ENCODE measurements at regions not wholly inside any gene's neighbourhood (a gene's known extent, or its start where the extent isn't known, plus 50 kb on each side); places are given as distances from the start of the nearest gene placed in this dataset.

DNA sequence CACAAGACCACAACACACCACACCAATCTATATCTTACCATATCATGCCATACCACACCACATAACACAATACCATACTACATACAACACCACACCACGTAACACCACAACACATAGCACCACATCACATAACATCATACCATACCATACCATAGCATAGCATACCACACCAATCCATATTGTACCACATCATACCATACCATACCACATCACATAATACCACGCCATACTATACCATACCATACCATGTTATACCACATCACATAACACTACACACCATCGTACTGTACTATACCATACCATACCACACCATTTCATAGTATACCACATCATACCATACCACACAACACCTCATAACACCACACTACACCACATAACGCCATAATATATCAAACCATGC, 335.2 kb upstream of the VWC2 start:
- H3K27me3 ChIP-seq = no peaks in the 10 kb centered on the region
- no peak overlapping the region for H3K9ac ChIP-seq
- H3K9me3 ChIP-seq (replicated peaks in 1 of 11) = no peaks in the 10 kb centered on the region
- no peak for TF ChIP-seq Cebpa-rat (IDR thresholded peaks at IDR 0.05)
- no peaks in the 10 kb centered on the region for H4K20me1 ChIP-seq
- no peak overlapping the region for H3K4me2 ChIP-seq
- H3K4me3 ChIP-seq = no peak overlapping the region
- no peaks in the 10 kb centered on the region for H3K36me3 ChIP-seq
- H3K27ac ChIP-seq = no peak overlapping the region
- peaks cover 0 to 17% (median 0%) of the 10 kb centered on the region in 10 experiments; a peak in 9 of 20 replicates for H3K4me1 ChIP-seq

DNA sequence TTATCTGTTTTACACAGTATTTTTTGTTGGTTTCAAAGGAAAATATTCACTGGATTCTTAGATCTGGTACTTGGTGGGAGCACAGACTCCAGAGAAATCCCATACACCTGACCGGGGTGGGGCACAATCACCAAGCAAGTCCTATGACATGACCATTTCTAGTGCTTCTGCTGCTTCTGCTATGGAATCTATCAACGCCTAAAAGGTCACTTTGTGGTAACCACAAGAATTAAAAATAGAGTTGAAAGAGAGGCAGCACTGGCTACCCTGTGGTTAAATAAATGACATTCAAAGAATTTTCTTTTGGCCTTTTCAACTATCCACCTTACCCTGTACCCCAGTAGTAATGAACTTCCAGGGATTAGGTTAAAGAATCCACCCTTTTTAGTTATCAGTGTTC, 329.9 kb upstream of the VWC2 start:
- H3K4me3 ChIP-seq = no peak overlapping the region
- H4K20me1 ChIP-seq = no peaks in the 10 kb centered on the region
- no peaks in the 10 kb centered on the region for H3K4me1 ChIP-seq
- no peak overlapping the region for H3K4me2 ChIP-seq
- H3K9me3 ChIP-seq (replicated peaks in 1 of 11) = peaks cover 0 to 16% (median 0%) of the 10 kb centered on the region in 11 experiments; a peak in 3 of 22 replicates
- H3K36me3 ChIP-seq = no peaks in the 10 kb centered on the region
- H3K27me3 ChIP-seq = no peaks in the 10 kb centered on the region
- H3K27ac ChIP-seq = no peak overlapping the region
- no peak for TF ChIP-seq Cebpa-rat (IDR thresholded peaks at IDR 0.05)
- no peak overlapping the region for H3K9ac ChIP-seq

DNA sequence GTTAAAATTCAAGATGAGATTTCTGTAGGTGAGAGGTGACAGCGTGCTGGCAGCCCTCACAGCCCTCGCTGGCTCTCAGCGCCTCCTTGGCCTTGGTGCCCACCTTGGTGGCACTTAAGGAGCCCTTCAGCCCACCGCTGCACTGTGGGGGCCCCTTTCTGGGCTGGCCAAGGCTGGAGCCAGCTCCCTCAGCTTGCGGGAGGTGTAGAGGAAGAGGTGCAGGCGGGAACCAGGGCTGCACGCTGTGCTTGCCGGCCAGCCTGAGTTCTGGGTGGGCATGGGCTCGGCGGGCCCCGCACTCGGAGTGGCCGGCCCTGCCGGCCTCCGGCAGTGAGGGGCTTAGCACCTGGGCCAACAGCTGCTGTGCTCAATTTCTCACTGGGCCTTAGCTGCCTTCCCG, 320.0 kb upstream of the VWC2 start:
- Histone ChIP-seq H4K20me1 (no peaks in the 10 kb centered on the region), H3K4me3 (no peak overlapping the region), H3K4me2 (no peak overlapping the region), H3K27me3 (no peaks in the 10 kb centered on the region), H3K36me3 (no peaks in the 10 kb centered on the region), H3K9me3 (replicated peaks in 1 of 11) (peaks cover 0 to 10% (median 0%) of the 10 kb centered on the region in 11 experiments; a peak in 2 of 22 replicates), H3K9ac (no peak overlapping the region), H3K27ac (no peak overlapping the region), H3K4me1 (no peaks in the 10 kb centered on the region)
- no peak for TF ChIP-seq Cebpa-rat (IDR thresholded peaks at IDR 0.05)

DNA sequence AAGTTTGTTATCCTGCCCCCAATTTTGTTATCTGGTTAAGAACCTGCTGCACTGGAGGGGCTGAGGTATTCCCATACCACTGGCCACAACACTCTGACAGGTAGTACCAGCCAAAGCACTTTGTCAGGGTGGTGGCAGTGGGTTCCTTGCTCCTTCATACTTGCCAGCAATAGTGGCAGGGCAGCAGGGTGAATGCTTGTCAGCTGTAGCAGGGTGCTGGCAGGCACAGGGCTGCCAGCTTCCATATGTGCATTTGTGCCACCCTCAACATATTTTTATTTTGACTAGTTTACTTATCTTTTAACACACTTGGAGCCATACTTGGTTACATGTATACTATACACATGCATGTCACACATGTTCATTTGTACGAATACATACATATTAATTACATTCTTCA, 294.0 kb upstream of the VWC2 start:
- H3K27me3 ChIP-seq = no peaks in the 10 kb centered on the region
- no peak overlapping the region for H3K4me3 ChIP-seq
- no peak for TF ChIP-seq Cebpa-rat (IDR thresholded peaks at IDR 0.05)
- no peaks in the 10 kb centered on the region for H3K9me3 ChIP-seq (replicated peaks in 1 of 11)
- H4K20me1 ChIP-seq = no peaks in the 10 kb centered on the region
- no peak overlapping the region for H3K4me2 ChIP-seq
- H3K9ac ChIP-seq = no peak overlapping the region
- H3K36me3 ChIP-seq = no peaks in the 10 kb centered on the region
- no peak overlapping the region for H3K27ac ChIP-seq
- H3K4me1 ChIP-seq = no peaks in the 10 kb centered on the region

DNA sequence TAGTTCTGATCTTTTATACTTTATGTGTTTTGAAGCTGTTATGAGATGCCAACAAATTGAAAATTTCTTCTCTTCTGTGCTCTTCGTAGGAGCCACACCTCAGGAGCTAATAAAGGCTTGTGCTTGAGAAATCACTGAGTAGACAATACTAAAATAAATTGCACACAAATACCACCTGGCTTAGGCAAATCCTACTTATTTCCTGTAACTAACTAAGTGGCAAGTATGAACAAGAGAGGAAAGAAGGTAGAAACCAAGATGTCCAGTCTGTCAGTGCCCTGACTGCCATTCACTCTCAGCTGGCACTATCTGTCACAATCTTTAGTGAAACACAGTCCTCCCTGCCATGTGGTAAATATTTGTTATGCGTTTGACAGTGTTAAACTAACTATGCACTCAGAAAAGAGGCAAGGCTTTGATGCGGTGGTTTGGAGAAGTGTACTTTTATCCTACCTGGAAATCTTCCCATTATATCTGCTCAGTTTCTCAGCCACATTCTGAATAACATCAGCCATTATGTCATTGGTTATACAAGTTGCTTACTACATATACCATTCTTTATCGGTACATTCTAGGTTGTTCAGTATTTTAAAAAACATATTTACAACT, 293.4 kb upstream of the VWC2 start:
- Histone ChIP-seq H3K4me1 (no peaks in the 10 kb centered on the region), H3K9me3 (replicated peaks in 1 of 11) (no peaks in the 10 kb centered on the region), H3K27ac (no peak overlapping the region), H3K4me2 (no peak overlapping the region), H3K4me3 (no peak overlapping the region), H3K36me3 (no peaks in the 10 kb centered on the region), H3K9ac (no peak overlapping the region), H3K27me3 (no peaks in the 10 kb centered on the region), H4K20me1 (no peaks in the 10 kb centered on the region)
- TF ChIP-seq Cebpa-rat (IDR thresholded peaks at IDR 0.05) = no peak

DNA sequence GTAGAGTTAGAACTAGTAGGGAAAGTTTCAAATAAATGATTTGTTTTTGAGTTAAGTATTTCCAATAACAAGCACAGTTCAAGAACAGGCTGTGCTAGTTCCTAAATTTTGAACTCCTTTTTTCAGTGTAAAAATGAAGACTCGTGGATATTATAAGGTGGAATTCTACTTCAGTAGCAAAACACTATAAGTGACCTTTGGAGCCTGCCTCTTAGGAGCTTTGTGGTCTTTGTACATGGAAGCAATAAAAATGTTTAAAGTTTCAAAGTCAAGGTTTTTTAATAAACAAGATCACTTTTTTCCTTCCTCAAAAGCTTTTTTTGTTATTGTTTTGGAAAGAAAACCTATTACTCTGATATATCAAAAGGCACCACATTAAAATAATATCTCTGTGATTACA, 292.4 kb upstream of the VWC2 start:
- H3K4me3 ChIP-seq = no peak overlapping the region
- H3K27me3 ChIP-seq = no peaks in the 10 kb centered on the region
- no peak overlapping the region for H3K27ac ChIP-seq
- no peaks in the 10 kb centered on the region for H4K20me1 ChIP-seq
- TF ChIP-seq Cebpa-rat (IDR thresholded peaks at IDR 0.05) = no peak
- no peaks in the 10 kb centered on the region for H3K9me3 ChIP-seq (replicated peaks in 1 of 11)
- H3K4me2 ChIP-seq = no peak overlapping the region
- H3K36me3 ChIP-seq = no peaks in the 10 kb centered on the region
- no peak overlapping the region for H3K9ac ChIP-seq
- H3K4me1 ChIP-seq = no peaks in the 10 kb centered on the region

DNA sequence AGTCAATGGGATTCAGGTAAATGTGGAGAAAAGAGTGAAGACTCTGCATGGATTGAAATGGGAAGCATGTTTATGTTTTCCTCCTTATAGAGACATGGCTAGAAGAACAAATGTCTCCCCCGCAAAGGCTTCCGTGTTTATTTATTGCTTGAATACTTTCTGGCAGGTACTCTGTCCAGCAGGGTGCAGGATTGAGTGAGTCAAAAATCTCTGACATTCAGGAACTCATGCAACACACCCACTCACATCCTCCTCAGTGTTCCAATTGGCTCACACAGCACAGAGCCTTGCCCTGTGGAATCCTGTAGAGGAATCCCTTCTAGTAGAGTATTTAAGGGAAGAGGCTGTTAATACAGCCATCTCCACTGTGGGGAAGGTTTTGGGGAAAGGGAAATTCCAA, 290.3 kb upstream of the VWC2 start:
- Histone ChIP-seq H3K9ac (no peak overlapping the region), H3K27ac (no peak overlapping the region), H3K9me3 (replicated peaks in 1 of 11) (no peaks in the 10 kb centered on the region), H3K36me3 (no peaks in the 10 kb centered on the region), H3K4me1 (0 out of 20 replicates have a peak, but pooled peaks cover 0 to under 1% (median 0%) of the 10 kb centered on the region in 10 experiments), H3K27me3 (no peaks in the 10 kb centered on the region), H4K20me1 (no peaks in the 10 kb centered on the region), H3K4me3 (no peak overlapping the region), H3K4me2 (no peak overlapping the region)
- no peak for TF ChIP-seq Cebpa-rat (IDR thresholded peaks at IDR 0.05)

DNA sequence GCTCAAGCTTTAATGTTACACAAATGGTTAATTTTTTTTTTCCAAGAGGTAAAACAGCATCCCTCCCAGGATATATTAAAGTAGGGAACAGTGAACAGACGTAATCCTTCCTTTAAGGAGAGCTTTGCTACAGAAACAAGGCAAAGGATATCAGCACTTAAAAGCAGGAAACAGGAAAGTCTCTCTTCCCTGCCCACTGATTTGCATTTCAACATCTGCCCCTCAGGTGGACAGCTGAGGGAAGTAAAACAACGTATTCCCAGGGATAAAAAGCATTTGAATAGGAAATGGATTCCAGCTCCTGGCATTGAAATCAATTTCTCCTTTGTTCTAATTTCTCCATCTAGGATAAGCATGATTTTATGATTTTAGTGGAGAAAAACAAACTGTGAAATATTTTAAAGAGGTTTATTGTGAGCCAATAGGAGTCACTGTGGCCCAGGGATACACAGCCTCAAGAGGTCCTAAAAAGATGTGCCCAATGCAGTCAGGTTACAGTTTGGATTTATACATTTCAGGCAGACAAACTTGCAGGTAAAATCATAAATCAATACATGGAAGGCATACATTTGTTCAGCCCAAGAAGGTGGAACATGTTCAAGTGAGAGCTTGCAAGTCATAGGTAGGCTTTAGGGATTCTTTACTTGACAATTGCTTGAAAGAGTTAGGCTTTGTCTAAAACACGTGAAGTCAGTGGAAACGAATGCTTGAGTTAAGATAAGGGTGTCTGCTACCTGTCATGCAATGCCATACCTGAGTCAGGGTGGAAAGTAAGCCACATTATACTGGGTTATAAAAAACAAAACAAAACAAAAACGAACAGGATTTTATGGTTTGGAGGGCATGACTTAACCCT, 286.2 kb upstream of the VWC2 start:
- TF ChIP-seq Cebpa-rat (IDR thresholded peaks at IDR 0.05) = no peak
- H3K4me2 ChIP-seq = no peak overlapping the region
- no peaks in the 10 kb centered on the region for H4K20me1 ChIP-seq
- H3K4me3 ChIP-seq = no peak overlapping the region
- H3K27me3 ChIP-seq = no peaks in the 10 kb centered on the region
- H3K9me3 ChIP-seq (replicated peaks in 1 of 11) = no peaks in the 10 kb centered on the region
- H3K27ac ChIP-seq = no peak overlapping the region
- no peaks in the 10 kb centered on the region for H3K36me3 ChIP-seq
- H3K4me1 ChIP-seq = peaks cover 0 to 6% (median 0%) of the 10 kb centered on the region in 10 experiments; a peak in 1 of 20 replicates
- no peak overlapping the region for H3K9ac ChIP-seq

DNA sequence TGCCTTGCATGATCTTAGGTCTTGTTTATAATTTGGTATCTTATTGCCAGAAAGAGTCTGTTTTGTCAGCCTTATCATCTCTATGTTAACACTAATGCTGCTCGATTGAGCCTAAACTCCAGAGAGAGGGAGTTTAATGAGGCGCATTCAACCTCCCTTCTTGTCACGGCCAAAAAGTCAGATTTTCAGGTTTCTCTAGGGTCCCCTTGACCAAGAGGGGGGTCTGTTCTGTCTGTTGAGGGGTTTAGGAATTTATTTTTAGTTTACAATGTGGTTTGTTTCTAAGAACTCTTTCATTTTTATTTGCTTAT, 285.7 kb upstream of the VWC2 start:
- no peak for TF ChIP-seq Cebpa-rat (IDR thresholded peaks at IDR 0.05)

DNA sequence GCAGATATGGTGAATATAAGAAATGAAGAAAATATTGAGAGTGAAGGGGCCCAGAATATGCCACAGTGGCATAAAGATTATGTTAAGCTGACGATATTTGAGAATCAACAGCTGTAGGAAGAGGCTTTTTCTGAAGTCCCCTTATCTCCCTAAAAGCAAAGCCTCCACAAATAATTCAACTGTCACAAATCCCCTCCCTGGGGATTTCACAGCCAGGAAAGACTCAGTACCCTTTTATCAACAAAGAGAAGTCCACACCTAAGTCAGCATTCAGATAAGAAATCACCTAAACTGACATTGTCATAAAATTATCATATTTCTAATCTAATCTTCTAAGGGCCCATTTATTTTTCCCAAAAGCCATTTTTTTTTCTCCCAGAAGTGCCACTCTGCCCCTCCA, 284.9 kb upstream of the VWC2 start:
- TF ChIP-seq Cebpa-rat (IDR thresholded peaks at IDR 0.05) = no peak
- no peaks in the 10 kb centered on the region for H3K27me3 ChIP-seq
- H3K36me3 ChIP-seq = no peaks in the 10 kb centered on the region
- no peak overlapping the region for H3K9ac ChIP-seq
- no peaks in the 10 kb centered on the region for H4K20me1 ChIP-seq
- no peak overlapping the region for H3K27ac ChIP-seq
- H3K4me1 ChIP-seq = peaks cover 0 to 6% (median 0%) of the 10 kb centered on the region in 10 experiments; a peak in 1 of 20 replicates
- no peak overlapping the region for H3K4me3 ChIP-seq
- no peaks in the 10 kb centered on the region for H3K9me3 ChIP-seq (replicated peaks in 1 of 11)
- peak overlapping the region in 1 of 11 experiments; percentile 13; a peak in 1 of 22 replicates for H3K4me2 ChIP-seq

More for the DNA sequence above, 285.7 kb upstream of the VWC2 start:
- Histone ChIP-seq H3K27ac (no peak overlapping the region), H3K36me3 (no peaks in the 10 kb centered on the region), H3K27me3 (no peaks in the 10 kb centered on the region), H4K20me1 (no peaks in the 10 kb centered on the region), H3K9ac (no peak overlapping the region), H3K9me3 (replicated peaks in 1 of 11) (no peaks in the 10 kb centered on the region), H3K4me3 (no peak overlapping the region), H3K4me1 (peaks cover 0 to 6% (median 0%) of the 10 kb centered on the region in 10 experiments; a peak in 1 of 20 replicates), H3K4me2 (no peak overlapping the region)

Data from BLaER1 treated with 17β-estradiol and CSF1 and Interleukin-3, amounts not matched to agents 10 nM and 100 nM (cell line).